Amygdala (tissue), 56 donors: ENCODE measurements at regions not wholly inside any gene's neighbourhood (a gene's known extent, or its start where the extent isn't known, plus 50 kb on each side); places are given as distances from the start of the nearest gene placed in this dataset.
A peak's percentile ranks its signal among the peaks of the same experiment; 100 is the strongest.

Experiments
- DNase-seq, 56 donors: peaks; one replicate each; lab custom pipeline; 2025; lab: John Stamatoyannopoulos, UW

- DNase-seq: no peak
Measured at GRCh38 chr20:17796091-17796563, 96.4 kb downstream of the BANF2 start.

GRCh38 chr20:17795501-17796071 is 95.8 kb downstream of the BANF2 start:
- no peak for DNase-seq

DNA sequence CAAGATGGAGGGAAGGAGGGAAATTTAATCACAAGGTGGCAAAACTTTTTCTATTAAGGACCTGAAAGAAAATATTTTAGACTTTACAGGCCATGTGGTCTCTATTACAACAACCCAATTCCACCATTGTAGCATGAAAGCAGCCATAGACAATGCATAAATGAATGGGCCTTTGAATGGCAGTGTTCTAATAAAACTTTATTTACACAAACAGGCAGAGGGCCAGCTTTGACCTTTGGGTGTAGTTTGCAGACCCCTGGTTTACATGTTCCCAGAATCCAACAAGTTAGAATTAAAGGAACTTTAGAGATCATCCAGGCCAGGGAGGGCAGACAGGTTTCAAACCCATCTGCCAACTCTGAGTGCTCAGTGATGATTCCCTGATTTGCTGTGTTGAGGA is 95.2 kb downstream of the BANF2 start:
- DNase-seq: no peak

- peak in 43 of 56 donors; percentile 2 to 75 (median 29) for DNase-seq
Measured at GRCh38 chr20:17794400-17794799, 94.6 kb downstream of the BANF2 start.

DNA sequence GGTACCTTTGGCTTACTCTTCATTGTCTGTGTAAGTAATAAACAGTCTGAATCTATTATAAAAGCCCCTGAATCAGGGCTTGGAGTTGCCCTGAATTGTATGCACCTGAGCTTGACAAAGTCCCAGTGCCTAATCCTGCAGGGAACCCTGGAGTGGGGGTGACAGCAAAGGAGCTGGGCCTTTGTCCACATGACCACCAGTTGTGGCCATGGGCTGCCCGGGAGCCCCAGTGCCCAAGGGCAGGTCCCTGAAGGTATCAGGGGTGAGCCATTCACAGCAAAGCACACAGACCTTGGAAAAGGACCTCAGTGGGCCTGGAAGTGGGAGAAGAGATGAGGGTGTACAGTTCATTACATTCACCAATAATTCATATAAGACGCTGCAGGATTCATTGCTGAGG is 94.2 kb downstream of the BANF2 start:
- DNase-seq: no peak

DNA sequence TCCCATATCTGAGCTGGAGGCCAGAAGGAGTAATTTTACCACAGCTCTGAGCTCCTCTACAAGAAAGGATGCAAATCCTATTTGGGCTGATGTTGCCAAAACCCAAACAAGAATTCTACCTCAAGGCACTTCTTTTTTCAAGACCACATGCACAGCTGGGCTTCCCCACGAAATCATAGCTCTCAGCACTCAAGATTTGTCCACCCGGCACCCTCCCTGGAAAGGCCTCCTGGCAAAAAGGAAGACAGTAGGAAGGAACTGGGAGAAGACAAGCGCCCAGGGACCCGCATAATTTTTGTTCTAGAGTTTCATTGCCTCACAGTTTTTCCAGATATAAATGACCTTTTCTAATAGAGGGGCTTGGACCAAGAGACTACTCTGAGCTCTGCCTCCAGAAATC is 90.5 kb downstream of the BANF2 start:
- DNase-seq: no peak

- no peak for DNase-seq
Measured at GRCh38 chr20:17787816-17788215, 88.0 kb downstream of the BANF2 start.

GRCh38 chr20:17786221-17786718 is 86.5 kb downstream of the BANF2 start:
- no peak for DNase-seq
